ENCODE measurements at regions not wholly inside any gene's neighbourhood (a gene's known extent, or its start where the extent isn't known, plus 50 kb on each side); places are given as distances from the start of the nearest gene placed in this dataset.

DNA sequence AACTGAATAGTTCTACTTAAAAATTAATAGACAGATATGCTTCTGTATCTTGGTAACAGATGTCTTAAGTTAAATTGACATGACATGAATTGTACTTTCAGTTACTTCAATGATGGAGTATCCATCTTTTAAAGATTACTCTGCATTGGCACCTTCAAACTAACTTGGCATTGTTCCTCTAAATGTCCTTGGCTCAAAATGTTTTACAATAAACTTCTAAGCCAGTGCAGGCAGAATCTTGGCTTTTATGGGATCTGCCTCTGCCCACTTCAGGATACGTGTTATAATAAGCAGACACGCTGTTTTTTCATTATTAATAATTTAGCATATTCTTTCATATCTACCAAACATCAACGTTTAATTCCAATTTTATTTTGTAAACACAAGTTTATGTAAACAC is 873.4 kb upstream of the ADAMTS5 start:
- no peak overlapping the region for H2BK15ac ChIP-seq (ENCODE audit: low read depth, poor library complexity, severe bottlenecking)
- no peak overlapping the region for H3K4ac ChIP-seq (ENCODE audit: low read depth in 1 of 2, low read length in 2 of 2)
- H3K18ac ChIP-seq (ENCODE audit: low read depth in 1 of 2, low read length in 2 of 2) = no peak overlapping the region
- no peak overlapping the region for H3K4me2 ChIP-seq (ENCODE audit: low read length, poor library complexity, severe bottlenecking)
- H3K4me3 ChIP-seq (ENCODE audit: insufficient read depth in 1 of 2, low read depth in 1 of 2, low read length in 2 of 2) = no peak overlapping the region
- H2AFZ ChIP-seq (ENCODE audit: low read depth, low read length) = no peak overlapping the region
- no peak overlapping the region for H2BK12ac ChIP-seq (ENCODE audit: low read length in 2 of 2)
- H3K27ac ChIP-seq (ENCODE audit: low read length, poor library complexity, severe bottlenecking) = no peak overlapping the region
- H4K91ac ChIP-seq (ENCODE audit: low read length) = no peak overlapping the region
- no peaks in the 10 kb centered on the region for H3K36me3 ChIP-seq (ENCODE audit: control insufficient read depth in 1 of 2, insufficient read depth in 2 of 2, low read depth in 1 of 2, low read length in 2 of 2)
- H4K8ac ChIP-seq (ENCODE audit: low read length) = no peak overlapping the region
- WGBS = 96% methylated on average over 2 of the region's 3 CpGs
- DNase-seq = no peak
- H3K79me1 ChIP-seq (replicated peaks; ENCODE audit: low read length, poor library complexity, severe bottlenecking) = no peaks in the 10 kb centered on the region
- H3K4me1 ChIP-seq (ENCODE audit: control insufficient read depth, insufficient read depth, low read depth, low read length) = no peaks in the 10 kb centered on the region
- no peak overlapping the region for H3K23ac ChIP-seq (ENCODE audit: low read length in 2 of 2)
- no peak overlapping the region for H2BK5ac ChIP-seq (ENCODE audit: low read depth, low read length, poor library complexity, severe bottlenecking)
- H3K27me3 ChIP-seq (ENCODE audit: control insufficient read depth in 1 of 2, insufficient read depth in 1 of 2, low read length in 2 of 2) = no peaks in the 10 kb centered on the region
- H2AK5ac ChIP-seq (ENCODE audit: low read length, severe bottlenecking) = no peak overlapping the region
- no peak overlapping the region for H2BK120ac ChIP-seq (ENCODE audit: low read depth, low read length)
- no peak overlapping the region for H3K14ac ChIP-seq (ENCODE audit: low read length in 2 of 2)
- no peak overlapping the region for H3K9ac ChIP-seq (ENCODE audit: low read length)
- peaks cover 1% of the 10 kb centered on the region for H3K9me3 ChIP-seq (ENCODE audit: control insufficient read depth, low read length)

DNA sequence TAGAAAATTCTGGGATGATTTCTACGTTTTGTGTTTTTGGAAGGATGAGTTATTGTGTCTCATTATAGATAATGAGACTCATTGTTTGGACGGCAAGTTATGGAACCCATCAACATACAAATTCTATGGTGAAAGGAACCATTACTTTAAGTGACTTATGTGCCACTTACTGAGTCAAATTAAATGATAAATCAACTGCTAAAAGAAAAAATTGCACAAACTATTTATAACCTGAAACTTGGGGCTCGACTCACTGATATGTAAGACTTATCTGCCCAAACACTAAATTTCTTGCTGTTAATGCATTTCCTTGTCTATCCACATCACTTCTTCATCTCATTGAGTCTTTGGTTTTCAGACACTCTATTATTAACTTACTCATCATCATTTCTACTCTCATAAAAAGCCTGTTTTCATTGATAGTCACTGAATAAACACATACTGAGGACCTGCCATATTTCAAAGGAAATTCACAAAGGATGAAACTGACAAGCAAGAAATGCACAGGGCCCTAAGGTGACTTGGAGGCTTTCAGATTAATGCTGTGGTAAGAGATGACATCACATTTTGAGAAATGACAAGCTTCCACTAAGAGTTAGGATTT is 872.7 kb upstream of the ADAMTS5 start:
- 29% methylated on average over 2 of the region's 3 CpGs for WGBS
- Histone ChIP-seq H4K8ac (ENCODE audit: low read length) (no peak overlapping the region), H3K79me1 (replicated peaks; ENCODE audit: low read length, poor library complexity, severe bottlenecking) (no peaks in the 10 kb centered on the region), H2BK120ac (ENCODE audit: low read depth, low read length) (no peak overlapping the region), H3K18ac (ENCODE audit: low read depth in 1 of 2, low read length in 2 of 2) (no peak overlapping the region), H2AK5ac (ENCODE audit: low read length, severe bottlenecking) (no peak overlapping the region), H2BK15ac (ENCODE audit: low read depth, poor library complexity, severe bottlenecking) (no peak overlapping the region), H3K4me1 (ENCODE audit: control insufficient read depth, insufficient read depth, low read depth, low read length) (no peaks in the 10 kb centered on the region), H3K36me3 (ENCODE audit: control insufficient read depth in 1 of 2, insufficient read depth in 2 of 2, low read depth in 1 of 2, low read length in 2 of 2) (no peaks in the 10 kb centered on the region), H3K4ac (ENCODE audit: low read depth in 1 of 2, low read length in 2 of 2) (no peak overlapping the region), H3K4me3 (ENCODE audit: insufficient read depth in 1 of 2, low read depth in 1 of 2, low read length in 2 of 2) (no peak overlapping the region), H3K23ac (ENCODE audit: low read length in 2 of 2) (no peak overlapping the region), H3K14ac (ENCODE audit: low read length in 2 of 2) (no peak overlapping the region), H2AFZ (ENCODE audit: low read depth, low read length) (no peak overlapping the region), H3K4me2 (ENCODE audit: low read length, poor library complexity, severe bottlenecking) (no peak overlapping the region), H2BK12ac (ENCODE audit: low read length in 2 of 2) (no peak overlapping the region), H3K27ac (ENCODE audit: low read length, poor library complexity, severe bottlenecking) (no peak overlapping the region), H3K27me3 (ENCODE audit: control insufficient read depth in 1 of 2, insufficient read depth in 1 of 2, low read length in 2 of 2) (no peaks in the 10 kb centered on the region), H3K9me3 (ENCODE audit: control insufficient read depth, low read length) (peaks cover 5% of the 10 kb centered on the region), H4K91ac (ENCODE audit: low read length) (no peak overlapping the region), H3K9ac (ENCODE audit: low read length) (no peak overlapping the region), H2BK5ac (ENCODE audit: low read depth, low read length, poor library complexity, severe bottlenecking) (no peak overlapping the region)
- DNase-seq = no peak

DNA sequence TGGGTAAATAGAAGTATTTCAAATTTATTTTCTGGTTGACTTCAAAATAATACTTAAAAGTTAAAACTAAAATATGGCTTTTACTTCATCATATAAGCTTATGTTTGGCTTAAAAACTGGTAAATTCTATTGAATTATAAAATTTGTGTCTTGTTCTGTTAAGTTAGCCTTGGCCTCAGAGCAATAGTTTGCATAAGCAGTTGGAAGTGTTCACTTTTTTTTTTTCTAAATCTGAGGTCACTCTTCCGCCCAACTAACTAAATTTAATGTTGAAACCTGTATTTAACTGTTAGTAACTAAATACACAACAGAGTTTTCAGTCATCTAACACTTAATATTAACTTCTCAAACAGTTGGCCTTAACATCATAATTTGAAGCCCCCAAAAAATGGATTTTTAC is 871.7 kb upstream of the ADAMTS5 start:
- H3K4me1 ChIP-seq (ENCODE audit: control insufficient read depth, insufficient read depth, low read depth, low read length) = no peaks in the 10 kb centered on the region
- no CpG with 5 or more reads among the region's 1 CpG for WGBS
- H4K8ac ChIP-seq (ENCODE audit: low read length) = no peak overlapping the region
- no peaks in the 10 kb centered on the region for H3K79me1 ChIP-seq (replicated peaks; ENCODE audit: low read length, poor library complexity, severe bottlenecking)
- no peak overlapping the region for H3K14ac ChIP-seq (ENCODE audit: low read length in 2 of 2)
- DNase-seq = no peak
- H2BK120ac ChIP-seq (ENCODE audit: low read depth, low read length) = no peak overlapping the region
- H3K9me3 ChIP-seq (ENCODE audit: control insufficient read depth, low read length) = peaks cover 5% of the 10 kb centered on the region
- H3K9ac ChIP-seq (ENCODE audit: low read length) = no peak overlapping the region
- no peak overlapping the region for H3K23ac ChIP-seq (ENCODE audit: low read length in 2 of 2)
- H3K4me2 ChIP-seq (ENCODE audit: low read length, poor library complexity, severe bottlenecking) = no peak overlapping the region
- no peak overlapping the region for H3K4ac ChIP-seq (ENCODE audit: low read depth in 1 of 2, low read length in 2 of 2)
- H2BK5ac ChIP-seq (ENCODE audit: low read depth, low read length, poor library complexity, severe bottlenecking) = no peak overlapping the region
- H2AFZ ChIP-seq (ENCODE audit: low read depth, low read length) = no peak overlapping the region
- H3K18ac ChIP-seq (ENCODE audit: low read depth in 1 of 2, low read length in 2 of 2) = no peak overlapping the region
- H3K4me3 ChIP-seq (ENCODE audit: insufficient read depth in 1 of 2, low read depth in 1 of 2, low read length in 2 of 2) = no peak overlapping the region
- no peak overlapping the region for H2AK5ac ChIP-seq (ENCODE audit: low read length, severe bottlenecking)
- H3K27me3 ChIP-seq (ENCODE audit: control insufficient read depth in 1 of 2, insufficient read depth in 1 of 2, low read length in 2 of 2) = no peaks in the 10 kb centered on the region
- no peak overlapping the region for H3K27ac ChIP-seq (ENCODE audit: low read length, poor library complexity, severe bottlenecking)
- no peak overlapping the region for H4K91ac ChIP-seq (ENCODE audit: low read length)
- no peak overlapping the region for H2BK12ac ChIP-seq (ENCODE audit: low read length in 2 of 2)
- no peak overlapping the region for H2BK15ac ChIP-seq (ENCODE audit: low read depth, poor library complexity, severe bottlenecking)
- no peaks in the 10 kb centered on the region for H3K36me3 ChIP-seq (ENCODE audit: control insufficient read depth in 1 of 2, insufficient read depth in 2 of 2, low read depth in 1 of 2, low read length in 2 of 2)

DNA sequence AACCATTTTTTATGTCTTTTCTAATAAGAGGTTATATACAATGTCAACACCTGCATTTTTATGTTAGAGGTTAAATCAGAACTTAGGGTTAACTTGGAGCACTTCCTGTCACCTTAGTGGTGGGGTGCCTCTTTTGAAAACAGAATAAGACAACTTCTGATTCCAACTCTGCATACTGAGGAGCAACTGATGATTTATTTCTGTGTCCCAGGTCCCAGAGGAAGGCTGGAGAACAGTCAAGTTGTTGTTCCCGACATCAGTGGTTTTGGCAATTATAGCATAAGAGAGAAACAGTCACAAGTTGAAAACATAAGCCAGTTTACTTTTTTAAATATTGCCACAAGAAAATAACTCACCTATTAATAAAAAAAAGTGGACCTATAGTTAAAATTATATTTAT is 871.0 kb upstream of the ADAMTS5 start:
- no peak for DNase-seq
- H3K36me3 ChIP-seq (ENCODE audit: control insufficient read depth in 1 of 2, insufficient read depth in 2 of 2, low read depth in 1 of 2, low read length in 2 of 2) = no peaks in the 10 kb centered on the region

More for the DNA sequence above, 871.0 kb upstream of the ADAMTS5 start:
- peaks cover 5% of the 10 kb centered on the region for H3K9me3 ChIP-seq (ENCODE audit: control insufficient read depth, low read length)
- no peaks in the 10 kb centered on the region for H3K4me1 ChIP-seq (ENCODE audit: control insufficient read depth, insufficient read depth, low read depth, low read length)
- H3K4ac ChIP-seq (ENCODE audit: low read depth in 1 of 2, low read length in 2 of 2) = no peak overlapping the region
- no peak overlapping the region for H3K18ac ChIP-seq (ENCODE audit: low read depth in 1 of 2, low read length in 2 of 2)
- no peak overlapping the region for H2BK5ac ChIP-seq (ENCODE audit: low read depth, low read length, poor library complexity, severe bottlenecking)
- no peak overlapping the region for H2AFZ ChIP-seq (ENCODE audit: low read depth, low read length)
- no peak overlapping the region for H3K27ac ChIP-seq (ENCODE audit: low read length, poor library complexity, severe bottlenecking)
- no peaks in the 10 kb centered on the region for H3K27me3 ChIP-seq (ENCODE audit: control insufficient read depth in 1 of 2, insufficient read depth in 1 of 2, low read length in 2 of 2)
- no CpG with 5 or more reads among the region's 1 CpG for WGBS
- H2BK15ac ChIP-seq (ENCODE audit: low read depth, poor library complexity, severe bottlenecking) = no peak overlapping the region
- H2BK120ac ChIP-seq (ENCODE audit: low read depth, low read length) = no peak overlapping the region
- no peak overlapping the region for H2BK12ac ChIP-seq (ENCODE audit: low read length in 2 of 2)
- no peak overlapping the region for H3K4me2 ChIP-seq (ENCODE audit: low read length, poor library complexity, severe bottlenecking)
- no peak overlapping the region for H4K8ac ChIP-seq (ENCODE audit: low read length)
- no peak overlapping the region for H3K4me3 ChIP-seq (ENCODE audit: insufficient read depth in 1 of 2, low read depth in 1 of 2, low read length in 2 of 2)
- no peak overlapping the region for H4K91ac ChIP-seq (ENCODE audit: low read length)
- no peak overlapping the region for H2AK5ac ChIP-seq (ENCODE audit: low read length, severe bottlenecking)
- no peak overlapping the region for H3K9ac ChIP-seq (ENCODE audit: low read length)
- H3K23ac ChIP-seq (ENCODE audit: low read length in 2 of 2) = no peak overlapping the region
- no peaks in the 10 kb centered on the region for H3K79me1 ChIP-seq (replicated peaks; ENCODE audit: low read length, poor library complexity, severe bottlenecking)
- H3K14ac ChIP-seq (ENCODE audit: low read length in 2 of 2) = no peak overlapping the region
